Hematopoietic multipotent progenitor cell (in vitro differentiated cells): ENCODE measurements at regions not wholly inside any gene's neighbourhood (a gene's known extent, or its start where the extent isn't known, plus 50 kb on each side); places are given as distances from the start of the nearest gene placed in this dataset.
"Not testable (repeated sequence)": the region's sequence is repeated elsewhere in the genome, so short reads cannot be mapped to it uniquely, and the experiment has no call there.

Source experiments
- DNase-seq, 3 donors: peaks; one replicate each; pipeline ENCODE4 v3.0.0-alpha.2; 2011 to 2015; ENCODE audit warnings: low read depth in 2 of 3, low spot score in 2 of 3

DNA sequence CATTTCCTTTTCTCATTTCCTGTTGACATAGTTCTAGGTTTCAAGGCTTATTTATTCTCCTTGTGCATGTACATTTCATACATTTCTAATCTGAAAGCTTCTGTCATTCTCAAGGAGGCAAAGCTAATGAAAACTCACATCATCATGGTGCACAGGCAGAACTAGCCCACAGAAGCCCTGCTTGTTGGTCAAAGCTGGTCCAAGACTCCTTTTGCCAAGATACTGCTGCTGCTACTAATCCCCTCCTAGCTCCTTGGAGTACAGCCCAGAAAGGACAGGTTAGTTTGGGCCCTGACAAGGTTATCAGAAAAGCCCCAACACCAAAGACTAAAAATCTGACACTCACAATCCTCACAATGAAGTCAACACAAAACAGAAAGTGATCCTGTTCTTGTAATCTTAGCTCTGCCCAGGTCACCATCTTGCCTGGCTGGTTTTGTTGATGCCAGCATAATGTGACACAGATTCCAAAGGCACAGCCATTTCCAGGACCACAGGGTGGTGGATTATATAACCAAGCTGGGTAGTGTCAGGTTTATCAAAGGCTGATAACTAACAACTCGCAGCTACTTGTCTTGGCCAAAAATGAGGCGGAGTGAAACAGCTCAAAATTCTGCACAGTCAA is 417.4 kb downstream of the NDFIP2 start:
- no peak for DNase-seq

DNA sequence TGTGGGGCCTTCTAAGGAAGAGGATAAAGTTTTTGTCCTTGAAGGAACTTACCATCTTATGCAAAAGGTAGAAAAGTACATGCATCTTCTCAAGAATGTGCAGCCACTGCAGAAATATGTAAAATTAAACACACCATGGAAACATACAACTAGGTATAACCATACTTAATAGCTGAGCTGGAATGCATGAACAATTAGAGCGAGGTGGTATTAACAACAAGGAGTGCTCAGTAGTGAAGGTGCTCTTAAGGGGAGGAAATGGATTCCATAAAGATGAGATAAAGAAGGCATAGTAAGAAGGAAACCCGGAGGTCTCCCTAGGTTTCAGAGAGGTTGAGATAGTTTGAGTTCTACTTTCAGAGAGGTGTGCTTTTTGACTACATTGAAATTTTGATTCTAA is 415.9 kb downstream of the NDFIP2 start:
- no peak for DNase-seq

DNA sequence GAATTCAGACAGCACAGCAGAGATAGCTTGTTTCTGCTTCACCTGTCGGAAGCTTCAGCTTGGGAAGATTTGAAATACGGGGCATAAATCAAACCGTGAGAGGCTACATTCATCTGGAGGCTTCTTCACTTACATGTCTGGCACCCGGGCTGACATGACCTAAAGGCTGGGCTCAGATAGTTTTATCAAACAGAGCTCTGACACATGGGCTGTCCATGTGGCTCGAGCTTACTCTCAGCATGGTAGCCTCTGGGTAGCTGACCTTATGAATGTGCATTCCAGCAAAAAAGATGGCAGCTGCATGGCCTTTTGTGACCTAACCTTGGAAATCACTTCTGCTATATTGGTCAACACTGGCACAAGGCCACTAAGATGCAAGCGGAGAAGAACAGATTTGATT is 414.5 kb downstream of the NDFIP2 start:
- no peak for DNase-seq

DNA sequence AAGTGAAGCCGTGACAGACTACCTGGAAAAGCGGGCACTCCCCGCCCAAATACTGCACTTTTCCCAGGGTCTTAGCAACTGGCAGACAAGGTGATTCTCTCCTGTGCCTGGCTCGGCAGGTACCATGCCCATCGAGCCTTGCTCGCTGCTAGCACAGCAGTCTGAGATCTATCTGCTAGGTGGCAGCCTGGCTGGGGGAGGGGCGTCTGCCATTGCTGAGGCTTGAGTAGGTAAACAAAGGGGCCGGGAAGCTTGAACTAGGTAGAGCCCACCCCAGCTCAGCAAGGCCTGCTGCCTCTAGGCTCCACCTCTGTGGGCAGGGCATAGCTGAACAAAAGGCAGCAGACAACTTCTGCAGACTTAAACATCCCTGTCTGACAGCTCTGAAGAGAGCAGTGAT is 406.3 kb downstream of the NDFIP2 start:
- not testable (repeated sequence) for DNase-seq

DNA sequence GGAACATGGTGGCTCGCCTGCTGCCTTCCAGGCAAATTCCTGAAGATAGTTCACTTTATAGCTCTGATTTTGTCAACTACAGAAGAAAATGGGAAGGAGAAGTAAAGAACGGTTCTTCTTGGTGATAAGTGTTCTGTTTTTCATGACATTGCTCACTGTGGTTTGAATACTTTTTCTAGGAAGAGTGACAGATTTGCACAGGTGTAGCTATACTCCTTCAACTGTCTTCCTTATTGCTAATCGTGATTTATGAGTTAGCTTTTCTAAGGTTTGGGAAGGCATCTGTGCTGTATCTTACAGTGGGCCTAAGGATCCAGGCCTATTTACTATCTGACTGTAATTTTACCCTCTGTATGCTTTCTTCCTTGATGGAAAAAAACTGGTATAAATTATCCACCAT is 405.6 kb downstream of the NDFIP2 start:
- DNase-seq = no peak

DNA sequence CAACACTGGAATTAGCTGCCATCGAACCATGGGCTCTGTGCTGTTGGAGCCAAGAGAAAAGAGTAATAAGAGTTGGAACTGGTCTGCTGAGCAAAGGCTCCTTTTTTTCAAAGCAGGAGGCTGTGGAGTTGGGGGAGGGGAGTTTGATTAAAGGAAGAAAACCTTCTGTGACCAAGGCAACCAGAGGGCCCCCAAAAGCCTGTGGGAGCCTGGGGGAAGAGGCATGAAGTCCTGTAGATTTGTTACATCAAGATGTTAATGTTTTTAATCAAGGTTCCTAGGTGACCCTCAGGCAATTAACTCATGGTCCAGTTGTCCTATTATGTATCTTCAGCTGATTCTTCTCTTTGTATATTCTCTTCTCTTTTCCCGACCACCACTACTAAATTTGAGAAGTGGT is 403.9 kb downstream of the NDFIP2 start:
- DNase-seq = no peak

DNA sequence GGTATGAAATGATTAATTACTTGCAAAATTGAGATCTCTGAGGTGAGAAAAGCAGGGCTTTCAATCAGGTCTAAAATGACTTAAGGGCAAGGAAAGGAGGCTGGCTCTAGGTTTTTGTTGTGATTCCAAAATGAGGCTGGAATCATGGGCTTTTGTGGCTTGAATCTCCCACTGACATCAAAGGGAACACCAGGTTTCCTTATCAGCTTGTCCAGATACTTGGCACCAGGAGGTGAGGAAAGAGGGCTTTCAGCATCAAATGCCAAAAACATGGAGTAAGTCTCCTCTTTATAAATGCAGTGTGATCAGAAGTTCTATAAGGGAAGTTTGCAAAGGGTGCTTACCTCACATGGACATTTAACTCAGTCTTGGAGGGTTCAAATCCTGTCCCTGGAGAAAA is 402.3 kb downstream of the NDFIP2 start:
- no peak for DNase-seq

DNA sequence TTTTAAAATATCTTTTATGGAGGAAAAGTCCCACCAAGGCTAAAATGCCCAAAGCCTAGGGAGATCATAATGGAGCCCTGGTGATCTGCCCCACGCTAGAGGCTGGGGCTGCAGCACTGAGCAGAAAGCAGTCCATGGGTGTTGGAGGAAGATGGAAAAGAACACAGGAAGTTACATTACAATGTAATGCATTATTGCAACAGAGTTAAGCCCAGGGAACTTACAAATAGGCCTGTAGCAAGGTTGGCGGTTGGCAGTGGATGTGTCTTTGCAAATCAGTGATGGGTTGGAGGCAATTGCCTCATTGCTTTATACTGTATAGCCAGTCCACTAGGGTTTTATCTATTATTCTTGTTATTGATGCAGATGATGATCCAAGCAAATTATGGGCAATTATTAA is 399.9 kb downstream of the NDFIP2 start:
- no peak for DNase-seq

DNA sequence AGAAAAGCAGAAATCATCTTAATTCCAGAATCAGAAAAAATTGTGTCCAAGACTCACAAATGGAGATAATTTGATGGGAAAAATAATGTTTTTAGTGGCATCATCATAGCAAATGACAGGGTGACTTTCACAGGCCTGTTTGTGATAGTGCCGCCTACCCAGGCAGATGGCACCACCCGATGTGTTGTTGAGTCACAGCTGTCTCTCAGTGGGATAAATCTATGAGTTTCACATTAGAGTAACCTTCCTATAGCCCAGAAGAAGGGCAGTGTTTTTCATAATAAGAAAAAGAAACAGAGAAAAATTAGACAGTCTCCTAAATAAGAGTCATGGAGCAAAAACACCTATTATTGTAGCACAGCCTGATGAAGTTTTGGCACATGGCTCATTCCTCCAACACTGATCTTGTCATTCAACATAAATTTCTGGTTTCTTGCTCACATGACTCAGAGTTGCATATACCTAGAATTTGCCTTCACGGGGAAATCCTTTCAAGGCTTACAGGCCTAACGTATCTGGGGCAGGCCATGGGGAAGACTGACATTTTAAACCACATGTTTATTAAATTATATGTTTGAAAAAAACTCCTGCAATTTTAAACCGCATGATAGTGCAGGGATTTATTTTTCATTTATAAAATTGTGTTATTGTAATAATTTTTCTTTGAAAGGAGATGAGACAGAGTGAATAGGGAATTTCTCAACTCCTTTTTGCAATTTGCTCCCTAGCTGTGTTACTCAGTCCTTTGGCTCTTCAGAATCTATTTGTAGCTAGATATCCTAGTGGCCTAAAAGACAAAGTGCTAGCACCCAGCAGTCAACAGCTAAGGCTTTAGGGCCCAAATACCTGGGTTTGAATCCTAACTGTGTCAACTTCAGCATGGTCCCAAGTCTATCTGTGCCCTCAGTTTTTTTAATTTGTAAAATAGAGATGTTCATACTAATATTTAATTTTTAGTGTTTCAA is 393.7 kb downstream of the NDFIP2 start:
- no peak for DNase-seq

DNA sequence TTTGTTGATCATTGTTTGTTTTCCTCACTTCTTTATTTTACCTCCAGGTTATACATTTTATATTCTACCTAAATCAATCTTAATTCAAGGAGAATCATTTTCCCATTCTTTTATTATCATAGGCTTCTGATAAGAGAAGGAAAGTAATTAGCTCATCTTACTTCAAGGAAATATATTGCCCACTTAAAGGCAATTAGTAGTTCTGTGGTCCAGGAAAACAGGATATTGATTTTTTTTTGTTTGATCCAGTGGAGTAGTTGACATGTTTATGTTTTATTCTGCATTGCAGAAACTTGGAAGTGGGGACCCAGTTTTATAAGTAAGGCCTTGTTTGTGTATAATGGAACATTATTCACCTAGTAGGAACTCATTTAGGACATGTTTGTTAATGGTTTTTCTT is 390.6 kb downstream of the NDFIP2 start:
- DNase-seq = no peak

DNA sequence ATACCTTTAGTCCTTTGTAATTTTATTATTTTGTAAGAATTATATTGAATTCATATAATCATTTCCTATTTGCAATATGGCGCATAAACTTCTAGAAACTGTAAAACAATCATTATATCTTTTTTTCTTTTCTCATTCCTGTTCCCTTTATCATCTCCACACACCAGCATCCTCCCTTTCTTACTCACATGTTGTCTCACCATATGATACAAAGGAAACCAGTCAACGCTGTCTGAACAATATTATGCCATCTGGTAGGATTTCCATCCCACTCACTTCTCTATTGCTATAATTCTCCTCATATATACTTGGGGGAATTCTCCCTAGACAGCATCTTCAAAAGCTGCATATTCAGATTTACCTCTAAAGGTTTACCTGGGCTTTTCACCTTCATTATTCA is 389.8 kb downstream of the NDFIP2 start:
- DNase-seq = no peak

DNA sequence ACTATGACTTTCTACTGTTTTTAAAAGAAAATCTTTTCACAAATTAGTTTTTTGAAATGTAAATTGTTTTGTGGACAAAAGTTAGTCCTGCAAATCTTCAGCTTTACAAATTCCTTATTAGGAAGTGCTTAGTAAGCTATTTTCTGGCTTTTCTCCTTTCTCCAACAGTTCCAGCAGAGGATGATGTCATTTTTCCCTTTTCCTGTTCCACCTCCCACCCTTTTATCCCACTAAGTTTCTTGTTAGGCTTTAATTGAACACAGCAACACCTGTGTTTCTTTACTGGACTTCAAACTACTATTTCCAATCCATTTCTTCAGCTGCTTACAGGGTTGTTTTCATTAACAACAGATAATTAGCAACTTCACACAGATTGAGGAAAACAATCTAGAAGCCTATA is 389.2 kb downstream of the NDFIP2 start:
- no peak for DNase-seq

DNA sequence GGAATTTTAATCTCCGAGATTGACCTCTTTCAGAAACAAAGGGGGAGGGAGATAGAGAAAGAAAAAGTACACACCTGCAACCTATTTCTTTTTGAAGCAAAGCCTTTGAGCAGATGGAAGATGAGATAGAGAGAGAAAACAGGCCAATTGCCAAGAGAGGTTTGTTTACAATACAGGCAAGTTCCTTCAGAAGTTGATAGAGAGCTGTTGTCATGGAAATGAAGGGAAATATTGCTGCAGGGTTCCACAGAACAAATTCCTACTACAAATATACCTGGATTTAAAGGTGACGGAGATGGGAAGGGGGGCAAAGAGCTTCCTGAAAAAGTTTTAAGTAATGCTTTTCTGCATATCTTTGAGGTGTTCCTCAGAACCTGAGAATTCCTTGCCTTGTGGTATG is 388.4 kb downstream of the NDFIP2 start:
- DNase-seq = peak in 2 of 3 donors; percentile 30 to 87

DNA sequence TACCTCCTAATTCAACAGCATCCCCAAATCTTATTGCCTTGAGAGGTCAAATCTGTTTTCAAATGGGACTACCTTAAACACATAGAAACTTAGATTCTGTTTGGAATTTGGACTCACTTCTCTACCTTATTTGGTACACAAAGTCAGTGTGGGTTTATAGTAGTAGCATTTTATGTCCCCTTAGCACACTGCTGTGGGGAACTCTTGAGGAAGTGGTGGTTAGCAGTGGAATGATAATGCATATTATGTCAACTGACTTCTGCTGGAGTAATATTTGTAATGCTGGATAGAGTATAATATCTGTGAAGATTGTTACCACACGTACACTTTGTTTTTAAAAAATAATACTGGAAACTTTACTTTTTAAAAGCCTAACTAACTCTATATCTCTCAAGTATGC is 386.3 kb downstream of the NDFIP2 start:
- DNase-seq = peak in 2 of 3 donors; percentile 69 to 91

DNA sequence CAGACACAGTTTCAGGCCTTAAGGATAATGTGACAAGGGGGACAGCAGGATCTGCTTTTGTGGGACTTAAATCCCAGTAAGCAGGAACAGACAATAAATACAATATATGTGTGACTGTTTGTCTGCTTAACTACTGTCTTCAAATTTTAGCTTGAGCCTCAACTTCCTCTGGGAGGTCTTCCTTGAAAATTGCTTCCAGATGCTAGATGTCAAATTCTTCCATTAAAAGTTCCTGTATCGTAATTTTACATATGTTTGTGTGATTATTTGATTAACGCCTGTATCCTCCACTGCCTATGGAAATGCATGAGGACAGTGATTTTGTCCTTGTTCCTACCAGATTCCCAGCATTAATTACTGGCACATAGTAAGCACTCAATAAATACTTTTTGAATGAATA is 385.5 kb downstream of the NDFIP2 start:
- DNase-seq = no peak

DNA sequence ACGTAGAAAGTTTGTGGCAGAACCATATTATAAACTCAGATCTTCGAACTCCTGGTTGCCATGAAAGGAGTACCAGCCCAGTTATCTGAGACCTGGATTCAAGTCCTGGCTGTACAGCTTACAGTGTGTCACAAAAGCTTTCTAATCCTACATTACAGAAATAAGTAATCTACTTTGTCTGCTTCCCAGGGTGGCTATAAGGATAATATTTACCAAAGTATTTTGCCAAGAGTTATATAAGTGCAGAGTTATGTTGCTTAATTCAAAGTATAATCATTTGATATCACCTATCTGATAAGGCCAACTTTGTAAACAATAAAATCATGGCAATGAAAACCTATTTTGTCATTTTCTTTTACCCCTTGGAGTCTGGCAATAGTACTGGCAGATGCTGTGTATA is 381.6 kb downstream of the NDFIP2 start:
- DNase-seq = no peak

DNA sequence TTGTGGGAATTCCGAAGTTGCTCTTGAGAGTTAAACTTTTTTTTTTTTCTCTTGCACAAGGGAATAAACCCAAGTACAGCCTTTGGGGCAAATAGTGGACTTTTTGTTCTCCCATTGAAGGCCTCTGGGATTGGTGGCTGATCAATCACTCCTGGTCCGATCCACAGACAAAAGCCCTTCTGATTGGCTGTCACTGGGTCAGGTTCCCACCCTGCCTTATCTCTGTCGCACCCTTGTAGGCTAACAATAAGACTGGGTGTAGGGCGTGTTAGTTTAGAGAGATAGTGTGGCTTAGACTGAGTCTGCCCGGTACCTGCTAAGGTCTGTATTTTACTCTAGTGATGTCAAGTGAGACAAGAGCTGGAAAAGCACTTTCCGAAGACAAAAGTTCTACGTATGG is 380.8 kb downstream of the NDFIP2 start:
- no peak for DNase-seq

DNA sequence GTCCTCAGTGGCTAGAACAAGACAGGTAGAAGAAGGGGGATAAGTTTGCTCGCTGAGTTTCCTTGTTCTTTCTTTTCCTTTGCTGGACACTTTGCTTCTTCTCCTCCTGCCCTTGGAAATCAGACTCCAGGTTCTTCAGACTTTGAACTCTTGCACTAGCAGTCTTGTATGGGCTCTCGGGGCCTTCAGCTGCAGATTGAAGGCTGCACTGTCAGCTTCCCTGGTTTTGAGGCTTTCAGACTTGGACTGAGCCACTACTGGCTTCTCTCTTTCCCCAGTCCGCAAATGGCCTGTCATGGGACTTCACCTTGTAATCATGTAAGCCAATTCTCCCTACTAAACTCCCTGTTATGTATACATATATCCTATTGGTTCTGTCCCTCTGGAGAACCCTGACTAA is 379.8 kb downstream of the NDFIP2 start:
- DNase-seq = no peak

DNA sequence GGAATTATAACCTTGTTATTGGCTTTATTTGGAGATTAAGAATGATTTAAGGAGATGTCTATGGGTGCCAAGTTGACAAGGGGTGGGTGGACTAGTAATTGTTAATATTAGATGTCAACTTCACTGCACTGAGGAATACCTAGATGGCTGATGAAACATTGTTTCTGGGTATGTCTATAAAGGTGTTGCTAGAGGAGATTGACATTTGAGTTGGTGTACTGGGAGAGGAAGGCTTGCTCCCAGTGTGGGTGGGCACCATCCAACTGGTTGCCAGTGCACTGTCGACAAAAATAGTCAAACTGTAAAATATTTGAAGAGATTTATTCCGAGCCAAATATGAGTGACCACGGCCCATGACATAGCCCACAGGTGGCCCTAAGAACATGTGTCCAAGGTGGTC is 378.8 kb downstream of the NDFIP2 start:
- no peak for DNase-seq

DNA sequence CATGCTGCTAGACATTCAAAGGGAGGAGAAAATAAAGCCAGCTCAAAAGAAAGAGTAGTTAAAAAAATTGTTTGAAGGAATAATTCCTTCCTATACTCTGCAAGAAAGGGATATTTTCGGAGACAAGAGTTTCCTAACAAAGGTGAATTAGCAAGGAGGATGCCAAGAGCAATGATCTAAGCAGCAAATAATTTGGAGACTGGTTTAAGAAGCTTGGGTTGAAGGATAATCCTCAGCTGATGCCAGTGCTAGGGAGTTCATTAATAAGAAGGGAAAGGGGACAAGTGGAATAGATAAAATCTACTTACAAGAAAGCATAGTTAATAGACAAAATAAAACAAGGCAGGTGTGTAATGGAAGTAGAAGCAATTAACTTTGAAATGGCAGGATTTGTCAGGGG is 372.3 kb downstream of the NDFIP2 start:
- DNase-seq = no peak

DNA sequence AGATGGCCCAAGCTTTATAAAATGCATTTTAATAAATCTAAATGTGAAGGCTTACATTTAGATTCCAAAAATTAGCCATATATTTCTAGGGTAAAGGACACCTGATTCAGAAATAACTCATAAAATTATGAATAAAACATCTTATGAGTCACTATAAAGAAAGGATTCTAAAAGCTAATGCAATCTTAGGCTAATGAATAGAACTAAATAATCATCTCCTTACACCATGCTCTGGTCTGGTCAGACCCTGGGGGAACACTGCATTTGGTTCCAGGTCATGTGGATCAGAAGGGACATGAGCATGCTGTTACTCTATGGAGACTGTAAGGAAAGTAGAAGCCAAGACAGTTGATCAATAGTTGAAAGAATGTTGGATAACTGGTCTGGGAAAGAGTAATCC is 370.4 kb downstream of the NDFIP2 start:
- DNase-seq = no peak

DNA sequence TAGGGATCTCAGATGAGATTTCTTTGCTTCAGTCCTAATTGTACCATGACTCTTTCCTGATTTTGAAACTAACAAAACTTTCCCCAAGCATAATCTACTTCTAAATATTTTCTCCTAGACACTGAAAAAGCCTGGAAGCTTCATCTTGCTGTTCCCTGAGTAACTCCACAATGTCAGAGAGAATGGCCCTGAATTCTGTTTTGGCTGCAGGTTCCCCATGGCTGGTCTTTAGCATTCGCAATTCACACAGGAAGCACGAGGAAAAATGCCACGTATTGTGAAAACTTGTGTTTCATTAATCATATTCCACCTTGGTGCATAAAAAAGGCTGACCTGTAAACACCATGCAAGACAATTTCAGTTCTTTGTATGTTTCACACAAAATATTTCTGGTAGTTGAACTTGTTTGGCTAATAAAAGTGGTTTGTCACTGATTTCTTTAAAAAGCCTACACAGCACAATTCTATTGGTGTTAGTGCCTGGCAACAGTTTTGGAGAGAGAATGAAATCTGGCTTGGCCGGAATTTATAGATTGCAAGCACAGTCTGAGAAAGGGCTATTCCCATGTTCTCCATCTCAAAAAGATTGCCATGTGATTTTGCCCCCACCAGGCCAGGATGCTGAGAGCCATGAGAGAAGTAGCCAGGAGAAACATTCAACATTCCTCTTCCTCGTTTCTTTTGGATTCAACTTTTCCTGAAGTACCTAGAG is 367.1 kb downstream of the NDFIP2 start:
- no peak for DNase-seq
